GM10248 (cell line): ENCODE measurements at regions not wholly inside any gene's neighbourhood (a gene's known extent, or its start where the extent isn't known, plus 50 kb on each side); places are given as distances from the start of the nearest gene placed in this dataset.

Experiments used
- CTCF ChIA-PET: fragments of 300-600 bp; sonication (Branson Sonifier 250); formaldehyde crosslinking; extraction: SDS; loops from one replicate; lab custom pipeline; 2021; ENCODE audit warnings: antibody characterized with exemption; lab: Yijun Ruan, JAX
- POLR2A ChIA-PET: fragments of 350-650 bp; sonication (Branson Sonifier 250); formaldehyde crosslinking; extraction: SDS; loops from one replicate; lab custom pipeline; 2020; ENCODE audit warnings: antibody characterized with exemption; lab: Yijun Ruan, JAX
- DNase-seq: peaks from one replicate; pipeline ENCODE4 v3.0.0; 2012; ENCODE audit errors: extremely low spot score
- CTCF ChIP-seq: IDR thresholded peaks from 2 replicates; pipeline ENCODE4 v1.5.1; 2012; ENCODE audit warnings: mild to moderate bottlenecking, low read depth; ENCODE audit errors: extremely low read depth, missing control alignments, control extremely low read depth

GRCh38 chr17:420479-421175 is 68.0 kb upstream of the RPH3AL start:
- CTCF ChIA-PET, result interaction anchor here (1.7 to 4.1 kb wide), 2 partner anchors 9 to 285 kb away, joined by 4 to 25 read pairs; a partner anchor contains a TSS
- POLR2A ChIA-PET, result no interaction called here
- no peak for TF ChIP-seq CTCF

GRCh38 chr17:419073-419735 is 66.6 kb upstream of the RPH3AL start:
- POLR2A ChIA-PET, result no interaction called here
- no peak for DNase-seq
- CTCF ChIA-PET, result interaction anchor here (0.6 to 0.8 kb wide), 2 partner anchors 8 to 280 kb away, joined by 3 read pairs; no protein-coding TSS in a partner anchor
- no peak for TF ChIP-seq CTCF

More at GRCh38 chr17:420479-421175, 68.0 kb upstream of the RPH3AL start:
- no peak for DNase-seq

GRCh38 chr17:418421-418751 is 65.8 kb upstream of the RPH3AL start:
- ChIA-PET POLR2A (no interaction called here), CTCF (interaction anchor here (0.6 kb wide), 1 partner anchor 9 kb away, joined by 3 read pairs; no protein-coding TSS in a partner anchor)
- no peak for DNase-seq
- no peak for TF ChIP-seq CTCF

GRCh38 chr17:417691-418420 is 65.2 kb upstream of the RPH3AL start:
- ChIA-PET CTCF (no interaction called here), POLR2A (no interaction called here)
- no peak for DNase-seq
- no peak for TF ChIP-seq CTCF

GRCh38 chr17:416293-417206 is 63.9 kb upstream of the RPH3AL start:
- no peak for TF ChIP-seq CTCF
- POLR2A ChIA-PET, result no interaction called here
- CTCF ChIA-PET, result interaction anchor here (1.3 to 2.3 kb wide), 3 partner anchors 283 to 584 kb away, joined by 4 to 20 read pairs (median 5); no protein-coding TSS in a partner anchor
- peak; percentile 41 for DNase-seq
